ENCODE measurements at regions not wholly inside any gene's neighbourhood (a gene's known extent, or its start where the extent isn't known, plus 50 kb on each side); places are given as distances from the start of the nearest gene placed in this dataset.

DNA sequence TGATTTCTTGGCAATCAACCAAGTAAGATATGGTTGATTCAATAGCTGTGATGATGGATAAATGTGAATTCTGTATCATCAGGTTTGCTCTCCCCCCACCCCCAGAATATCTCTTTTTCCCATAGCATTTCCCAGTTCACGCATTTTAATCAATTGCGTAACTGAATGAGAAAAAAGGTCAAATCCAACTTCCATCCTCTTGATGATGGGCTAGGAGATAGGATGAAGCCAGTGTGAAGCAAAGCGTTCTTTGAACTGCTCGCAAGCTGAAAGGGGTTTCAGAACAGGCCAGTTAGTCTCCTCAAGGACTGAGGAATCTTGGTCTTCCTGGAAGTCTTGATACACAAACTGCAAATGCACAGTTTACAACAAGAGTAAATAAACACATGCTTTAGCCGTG is 94.5 kb upstream of the ARMC3 start:
- TF ChIP-seq, protein P1, sequence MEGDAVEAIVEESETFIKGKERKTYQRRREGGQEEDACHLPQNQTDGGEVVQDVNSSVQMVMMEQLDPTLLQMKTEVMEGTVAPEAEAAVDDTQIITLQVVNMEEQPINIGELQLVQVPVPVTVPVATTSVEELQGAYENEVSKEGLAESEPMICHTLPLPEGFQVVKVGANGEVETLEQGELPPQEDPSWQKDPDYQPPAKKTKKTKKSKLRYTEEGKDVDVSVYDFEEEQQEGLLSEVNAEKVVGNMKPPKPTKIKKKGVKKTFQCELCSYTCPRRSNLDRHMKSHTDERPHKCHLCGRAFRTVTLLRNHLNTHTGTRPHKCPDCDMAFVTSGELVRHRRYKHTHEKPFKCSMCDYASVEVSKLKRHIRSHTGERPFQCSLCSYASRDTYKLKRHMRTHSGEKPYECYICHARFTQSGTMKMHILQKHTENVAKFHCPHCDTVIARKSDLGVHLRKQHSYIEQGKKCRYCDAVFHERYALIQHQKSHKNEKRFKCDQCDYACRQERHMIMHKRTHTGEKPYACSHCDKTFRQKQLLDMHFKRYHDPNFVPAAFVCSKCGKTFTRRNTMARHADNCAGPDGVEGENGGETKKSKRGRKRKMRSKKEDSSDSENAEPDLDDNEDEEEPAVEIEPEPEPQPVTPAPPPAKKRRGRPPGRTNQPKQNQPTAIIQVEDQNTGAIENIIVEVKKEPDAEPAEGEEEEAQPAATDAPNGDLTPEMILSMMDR (IDR thresholded peaks at IDR 0.05; ENCODE audit: low read depth, low read length) = no peak
- TF ChIP-seq EZH2phosphoT487 (IDR thresholded peaks at IDR 0.05; ENCODE audit: low read depth) = no peak
